GM12891 (cell line): ENCODE measurements at regions not wholly inside any gene's neighbourhood (a gene's known extent, or its start where the extent isn't known, plus 50 kb on each side); places are given as distances from the start of the nearest gene placed in this dataset.

Experiments
- POLR2A ChIP-seq: IDR thresholded peaks from 2 replicates; pipeline ENCODE4 v1.6.1; 2011; ENCODE audit warnings: low read depth, low read length, control low read depth
- POLR2AphosphoS5 ChIP-seq: IDR thresholded peaks from 2 replicates; pipeline ENCODE4 v1.6.1; 2011; ENCODE audit warnings: low read depth, low read length, control low read depth
- SPI1 ChIP-seq: IDR thresholded peaks from 2 replicates; pipeline ENCODE4 v1.6.1; 2011; ENCODE audit warnings: low read depth, low read length, control low read depth
- TAF1 ChIP-seq: IDR thresholded peaks from 2 replicates; pipeline ENCODE4 v1.6.1; 2011; ENCODE audit warnings: low read depth, low read length, control low read depth

DNA sequence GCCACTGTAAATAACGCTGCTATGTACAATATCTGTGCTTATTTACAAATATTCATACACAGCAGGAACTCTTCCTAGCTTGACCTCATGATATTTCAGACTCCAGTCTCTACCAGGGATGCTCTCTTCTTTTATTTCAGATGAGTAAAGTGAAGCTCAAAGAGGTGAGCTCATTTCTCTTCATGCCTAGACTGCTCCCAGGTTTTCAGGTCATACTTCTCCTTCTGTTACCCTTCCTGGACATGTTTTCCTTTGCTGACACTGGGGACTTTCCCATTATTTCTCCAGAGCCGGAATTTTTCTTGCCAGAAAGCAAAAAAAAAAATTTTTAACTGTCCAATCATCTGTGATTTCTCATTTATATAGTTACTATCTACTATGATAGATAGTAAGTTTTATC is 147.2 kb upstream of the DST start:
- TF ChIP-seq POLR2AphosphoS5: no peak
- TF ChIP-seq POLR2A: no peak
- no peak for TF ChIP-seq TAF1
- no peak for TF ChIP-seq SPI1
